ENCODE measurements at regions not wholly inside any gene's neighbourhood (a gene's known extent, or its start where the extent isn't known, plus 50 kb on each side); places are given as distances from the start of the nearest gene placed in this dataset.
A peak's percentile ranks its signal among the peaks of the same experiment; 100 is the strongest.
"Not testable (repeated sequence)": the region's sequence is repeated elsewhere in the genome, so short reads cannot be mapped to it uniquely, and the experiment has no call there.

DNA sequence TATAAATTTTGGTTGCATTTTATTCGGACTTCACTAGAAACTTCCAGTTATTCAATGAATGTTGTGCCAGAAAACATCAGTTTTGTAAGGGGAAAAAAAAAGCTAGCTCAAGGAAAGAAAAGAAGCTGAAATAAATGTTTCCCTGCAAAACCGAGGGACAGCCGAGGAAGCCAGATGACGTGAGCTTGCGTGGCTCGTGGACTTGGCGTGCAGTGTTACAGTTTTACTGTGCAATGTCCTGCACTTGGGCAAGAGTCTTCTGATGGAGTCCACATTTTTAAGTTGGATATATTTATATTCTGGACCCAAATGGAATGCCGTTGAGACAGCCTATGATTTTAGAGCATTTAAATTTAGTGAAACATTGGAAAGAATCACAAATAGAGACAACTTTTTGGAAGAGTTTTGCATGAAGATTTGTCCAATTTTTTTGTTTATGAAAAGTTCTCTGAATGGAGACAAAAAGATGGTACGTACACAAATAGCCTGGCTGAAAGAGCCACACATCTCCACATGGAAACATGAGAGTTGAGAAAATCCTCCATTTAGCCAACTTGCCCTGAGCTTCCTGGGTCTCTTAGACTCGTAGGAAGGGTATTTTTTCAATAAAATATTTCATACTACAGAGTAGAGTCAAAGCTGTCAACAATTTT is 210.5 kb downstream of the BANP start:
- not testable (repeated sequence) for H3K4me3 ChIP-seq, H3K27ac ChIP-seq

DNA sequence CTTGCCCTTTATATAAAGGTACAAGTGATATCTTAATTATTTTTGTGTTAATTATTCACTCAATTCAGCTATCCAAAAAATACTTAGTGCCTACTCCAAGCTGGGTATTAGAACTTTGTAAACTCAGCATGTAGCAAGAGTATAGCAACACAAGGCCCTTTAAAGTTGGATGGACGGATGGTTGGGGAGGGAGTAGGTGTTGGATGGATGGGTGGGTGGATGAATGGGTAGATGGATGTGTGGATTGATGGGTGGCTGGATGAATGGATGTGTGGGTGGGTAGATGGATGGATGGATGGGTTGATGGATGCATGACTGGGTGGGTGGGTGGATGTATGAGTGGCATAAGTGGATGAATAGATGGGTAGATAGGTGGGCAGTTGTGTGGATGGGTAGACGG is 211.5 kb downstream of the BANP start:
- H3K27ac ChIP-seq, H3K4me3 ChIP-seq: not testable (repeated sequence)

- H3K27ac ChIP-seq, H3K4me3 ChIP-seq: not testable (repeated sequence)
Measured at GRCh38 chr16:88164196-88165039, 213.2 kb downstream of the BANP start.

- peak overlapping the region in 1 of 21 experiments; percentile 31 for H3K27ac ChIP-seq
- H3K4me3 ChIP-seq, result not testable (repeated sequence)
Measured at GRCh38 chr16:88165040-88165544, 213.9 kb downstream of the BANP start.

GRCh38 chr16:88165683-88166082 is 214.4 kb downstream of the BANP start:
- H3K27ac ChIP-seq, result peak overlapping the region in 2 of 21 experiments; percentile 25 to 38
- H3K4me3 ChIP-seq, result not testable (repeated sequence)

- not testable (repeated sequence) for H3K27ac ChIP-seq, H3K4me3 ChIP-seq
Measured at GRCh38 chr16:88166209-88166773, 215.1 kb downstream of the BANP start.

DNA sequence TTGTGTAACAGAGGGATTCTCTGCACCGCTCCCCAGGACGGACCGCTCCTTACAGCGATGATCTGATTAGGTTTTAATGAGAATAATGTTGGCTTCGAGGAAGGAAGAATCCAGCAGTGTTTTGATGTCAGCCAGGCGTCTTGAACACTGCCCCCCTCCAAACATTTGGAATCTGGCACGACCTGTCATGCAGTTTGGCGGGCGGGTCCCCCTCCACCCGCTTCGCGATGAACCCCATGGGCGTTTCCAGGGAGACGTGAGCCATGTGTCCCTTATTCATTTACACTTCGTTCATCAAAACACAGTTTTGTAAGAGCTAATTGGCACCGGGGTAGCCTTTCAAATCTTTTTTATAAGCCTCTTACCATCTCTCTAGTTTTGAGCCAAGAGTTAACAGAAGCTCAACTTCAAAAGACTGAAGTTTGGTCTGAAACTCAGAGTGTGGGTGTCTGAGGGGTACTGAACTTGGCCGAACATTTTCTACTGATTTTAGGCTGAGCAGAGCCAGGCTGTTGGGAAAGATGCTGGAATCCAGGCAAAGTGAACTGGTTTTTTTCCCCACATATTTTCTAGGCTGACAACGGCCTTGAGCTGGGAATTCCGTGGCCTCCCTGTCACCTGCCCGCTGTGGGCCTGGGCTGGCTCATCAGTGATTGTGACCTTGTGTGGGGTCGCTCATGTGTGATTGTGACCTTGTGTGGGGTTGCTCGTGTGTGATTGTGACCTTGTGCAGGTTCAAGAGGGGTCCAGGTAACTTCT is 214.8 kb upstream of the ZNF469 start:
- not testable (repeated sequence) for H3K27ac ChIP-seq, H3K4me3 ChIP-seq

GRCh38 chr16:88168557-88168949 is 214.2 kb upstream of the ZNF469 start:
- not testable (repeated sequence) for H3K27ac ChIP-seq, H3K4me3 ChIP-seq

- H3K4me3 ChIP-seq, H3K27ac ChIP-seq: not testable (repeated sequence)
Measured at GRCh38 chr16:88169136-88169830, 213.5 kb upstream of the ZNF469 start.

- not testable (repeated sequence) for H3K4me3 ChIP-seq, H3K27ac ChIP-seq
Measured at GRCh38 chr16:88169831-88170165, 213.0 kb upstream of the ZNF469 start.

DNA sequence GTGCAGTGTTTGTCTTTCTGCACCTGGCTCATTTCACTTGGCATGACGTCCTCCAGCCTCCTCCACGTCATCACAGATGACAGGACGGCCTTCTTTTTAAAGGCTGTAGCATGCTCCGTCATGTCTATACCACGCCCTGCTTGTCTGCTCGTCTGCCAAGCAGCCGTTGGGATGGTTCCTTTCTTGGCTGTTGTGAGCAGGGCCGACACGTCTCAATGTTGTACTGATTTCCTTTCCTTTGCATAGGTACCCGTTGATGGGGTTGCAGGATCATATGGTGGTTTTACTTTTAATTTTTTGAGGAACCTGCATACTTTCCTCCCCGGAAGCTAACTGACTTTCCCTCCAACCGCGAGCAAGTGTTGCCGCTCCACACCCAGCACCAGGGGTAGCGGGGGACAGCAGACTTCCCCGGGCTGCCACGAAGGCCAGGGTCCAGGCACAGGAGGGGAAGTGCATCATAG is 212.2 kb upstream of the ZNF469 start:
- Histone ChIP-seq H3K27ac (no peak overlapping the region), H3K4me3 (no peak overlapping the region)

- not testable (repeated sequence) for H3K27ac ChIP-seq, H3K4me3 ChIP-seq
Measured at GRCh38 chr16:88171126-88171525, 211.6 kb upstream of the ZNF469 start.

DNA sequence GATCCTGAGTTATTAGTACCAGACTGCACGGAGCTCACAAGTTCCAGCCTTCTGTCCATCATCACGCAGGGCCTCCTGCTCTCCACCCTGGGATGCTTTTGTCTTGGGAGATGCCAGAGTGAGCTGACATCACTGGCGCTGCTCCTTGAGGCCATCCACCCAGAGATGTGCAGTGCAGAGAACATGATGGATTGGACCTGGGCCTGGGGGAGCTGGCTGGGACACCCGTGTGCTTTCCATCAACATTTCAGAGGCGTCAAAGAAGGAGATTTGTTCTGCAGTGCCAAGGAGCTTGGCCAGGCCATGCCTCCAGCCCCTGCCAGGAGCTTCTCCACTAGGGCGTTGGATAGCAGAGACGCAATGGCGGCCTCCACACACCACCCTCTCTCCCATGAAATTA is 206.6 kb upstream of the ZNF469 start:
- H3K4me3 ChIP-seq, H3K27ac ChIP-seq: not testable (repeated sequence)

GRCh38 chr16:88176591-88177180 is 206.1 kb upstream of the ZNF469 start:
- not testable (repeated sequence) for H3K4me3 ChIP-seq, H3K27ac ChIP-seq

- H3K4me3 ChIP-seq, H3K27ac ChIP-seq: not testable (repeated sequence)
Measured at GRCh38 chr16:88178251-88178650, 204.5 kb upstream of the ZNF469 start.

DNA sequence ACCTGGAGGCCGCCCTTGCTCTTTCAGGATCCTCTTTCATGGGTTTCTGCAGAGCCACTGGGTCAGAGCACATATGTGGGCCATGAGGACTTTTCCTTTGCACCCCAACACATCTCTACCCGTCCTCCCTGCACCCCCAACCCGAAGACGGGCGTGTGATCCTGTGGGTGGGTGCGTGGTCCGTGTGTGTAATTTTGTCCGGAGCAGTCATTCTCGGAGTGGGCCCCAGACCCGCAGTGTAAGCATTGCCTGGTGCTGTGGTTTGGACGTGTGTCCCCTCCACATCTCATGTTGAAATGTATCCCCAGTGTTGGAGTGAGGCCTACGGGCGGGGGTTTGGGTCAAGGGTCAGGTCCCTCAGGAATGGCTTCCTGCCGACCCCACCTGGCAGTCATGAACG is 203.9 kb upstream of the ZNF469 start:
- not testable (repeated sequence) for H3K4me3 ChIP-seq, H3K27ac ChIP-seq

DNA sequence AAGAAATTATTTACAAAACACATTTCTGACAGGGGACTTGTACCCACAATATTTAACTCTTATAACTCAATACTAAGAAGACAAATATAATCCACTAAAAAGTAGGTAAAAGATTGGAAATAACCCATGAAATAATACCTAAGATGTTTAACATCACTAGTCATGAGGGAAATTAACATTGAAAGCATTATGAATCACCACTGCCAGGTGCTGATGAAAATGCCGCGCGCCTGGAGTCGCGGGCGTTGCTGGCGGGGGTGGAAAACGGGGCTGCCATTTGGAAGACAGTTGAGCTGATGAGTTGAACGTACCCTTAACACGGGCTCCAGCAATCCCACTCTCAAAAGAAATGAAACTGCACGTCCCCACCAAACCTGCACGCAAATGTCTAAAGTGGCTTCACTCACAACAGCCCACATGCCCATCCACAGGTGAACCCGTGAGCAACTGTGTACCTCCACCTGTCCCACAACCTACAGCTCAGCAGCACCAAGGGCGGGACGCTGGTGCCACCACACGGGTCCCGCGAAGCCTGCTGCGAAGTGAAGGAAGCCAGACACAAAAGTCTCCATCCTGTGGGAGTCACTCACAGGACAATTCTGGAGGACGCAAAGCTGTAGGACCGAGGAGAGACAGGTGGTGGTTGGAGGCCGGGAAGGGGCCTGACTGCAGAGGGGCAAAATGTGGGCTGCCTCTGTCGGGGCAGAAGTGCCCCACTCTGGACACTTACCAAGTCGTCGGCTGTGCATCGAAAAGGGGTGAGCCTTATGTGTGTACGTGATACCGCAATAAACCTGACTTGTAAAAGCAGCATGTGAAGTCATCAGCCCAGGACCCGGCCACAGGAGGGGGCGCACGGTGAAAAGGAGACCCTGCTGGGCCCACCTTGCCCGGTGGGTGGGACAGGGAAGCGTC is 199.5 kb upstream of the ZNF469 start:
- not testable (repeated sequence) for H3K4me3 ChIP-seq
- peak overlapping the region in 1 of 21 experiments; percentile 72 for H3K27ac ChIP-seq

DNA sequence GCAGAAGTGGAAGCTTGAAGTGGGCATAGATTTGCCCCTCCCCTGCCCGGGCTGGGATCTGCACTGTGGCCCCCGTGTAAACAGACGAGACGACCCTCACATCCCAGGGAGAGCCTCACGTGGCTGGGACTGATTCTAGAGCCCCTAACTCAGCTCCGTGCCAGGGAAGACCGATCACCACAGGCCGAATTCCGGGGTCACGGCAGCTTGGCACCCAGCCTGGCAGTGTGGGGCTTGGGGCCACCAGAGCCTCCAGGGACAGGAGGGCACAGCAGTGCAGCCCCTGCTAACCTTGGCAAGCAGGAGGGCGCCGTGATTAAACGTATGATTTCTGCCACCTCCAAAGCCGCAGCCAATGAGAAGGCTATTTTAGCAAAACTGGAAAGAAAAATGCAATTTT is 198.7 kb upstream of the ZNF469 start:
- not testable (repeated sequence) for H3K4me3 ChIP-seq
- peak overlapping the region in 2 of 21 experiments; percentile 49 to 72 for H3K27ac ChIP-seq
